ENCODE measurements at regions not wholly inside any gene's neighbourhood (a gene's known extent, or its start where the extent isn't known, plus 50 kb on each side); places are given as distances from the start of the nearest gene placed in this dataset.
A peak's percentile ranks its signal among the peaks of the same experiment; 100 is the strongest.

DNA sequence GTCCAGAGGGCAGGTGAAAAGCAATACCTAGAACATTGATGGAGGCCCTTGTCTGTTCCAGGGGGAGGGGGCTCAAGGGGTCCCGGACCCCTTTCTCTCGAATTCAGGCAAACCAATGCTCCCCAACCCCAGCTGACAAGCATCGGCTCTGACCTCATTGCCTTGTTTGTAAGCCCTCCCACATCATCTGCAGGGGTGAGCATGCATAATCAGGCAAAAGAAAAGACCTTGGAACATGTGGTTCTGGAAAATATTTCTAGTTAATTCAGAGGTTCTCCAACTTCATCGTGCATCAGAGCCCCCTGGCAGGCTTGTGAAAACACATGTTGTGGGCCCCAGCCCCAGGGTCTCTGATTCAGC, 231.3 kb downstream of the TOMM20 start:
- no peak for DNase-seq

DNA sequence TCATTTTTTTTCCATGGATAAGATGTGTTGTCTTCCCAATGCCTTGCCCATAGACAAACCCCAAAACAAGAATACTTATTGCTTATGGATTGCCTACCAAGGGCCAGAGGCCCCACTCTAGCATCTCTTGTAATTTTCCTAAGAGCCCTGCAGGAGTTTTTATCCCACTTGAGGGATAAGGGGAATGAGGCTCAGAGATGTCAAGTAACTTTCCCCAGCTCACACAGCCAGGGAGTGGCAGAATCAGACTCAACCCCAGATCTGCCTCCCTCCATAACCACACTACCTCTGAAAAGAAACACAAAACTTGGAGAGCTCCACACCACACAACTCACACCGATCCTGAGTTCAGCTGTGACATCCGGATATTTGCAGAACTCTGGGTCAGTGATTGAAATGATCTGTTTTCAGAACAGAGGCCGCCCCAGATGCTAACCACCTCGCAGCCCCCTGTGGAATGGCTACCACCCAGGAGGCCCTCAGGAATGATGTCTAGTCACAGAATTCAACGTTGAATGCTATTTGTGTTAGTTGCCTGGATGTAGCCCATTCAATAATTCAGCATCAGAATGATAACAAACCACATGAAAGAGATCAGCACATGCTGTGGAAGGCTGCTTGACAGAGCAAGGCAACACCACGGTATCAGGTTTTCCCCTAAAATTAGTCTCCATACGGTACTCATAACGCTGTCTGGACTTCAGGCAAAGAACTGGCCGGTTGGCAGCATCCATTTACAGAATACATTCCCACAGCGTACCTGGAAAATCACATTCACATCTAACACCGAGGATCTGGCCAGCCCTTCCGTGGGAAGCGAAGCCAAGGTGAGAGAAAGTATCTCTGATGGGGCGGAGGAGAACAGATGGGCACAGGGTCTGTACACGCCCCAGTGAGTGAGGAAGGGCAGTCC, 231.9 kb downstream of the TOMM20 start:
- DNase-seq, result no peak

DNA sequence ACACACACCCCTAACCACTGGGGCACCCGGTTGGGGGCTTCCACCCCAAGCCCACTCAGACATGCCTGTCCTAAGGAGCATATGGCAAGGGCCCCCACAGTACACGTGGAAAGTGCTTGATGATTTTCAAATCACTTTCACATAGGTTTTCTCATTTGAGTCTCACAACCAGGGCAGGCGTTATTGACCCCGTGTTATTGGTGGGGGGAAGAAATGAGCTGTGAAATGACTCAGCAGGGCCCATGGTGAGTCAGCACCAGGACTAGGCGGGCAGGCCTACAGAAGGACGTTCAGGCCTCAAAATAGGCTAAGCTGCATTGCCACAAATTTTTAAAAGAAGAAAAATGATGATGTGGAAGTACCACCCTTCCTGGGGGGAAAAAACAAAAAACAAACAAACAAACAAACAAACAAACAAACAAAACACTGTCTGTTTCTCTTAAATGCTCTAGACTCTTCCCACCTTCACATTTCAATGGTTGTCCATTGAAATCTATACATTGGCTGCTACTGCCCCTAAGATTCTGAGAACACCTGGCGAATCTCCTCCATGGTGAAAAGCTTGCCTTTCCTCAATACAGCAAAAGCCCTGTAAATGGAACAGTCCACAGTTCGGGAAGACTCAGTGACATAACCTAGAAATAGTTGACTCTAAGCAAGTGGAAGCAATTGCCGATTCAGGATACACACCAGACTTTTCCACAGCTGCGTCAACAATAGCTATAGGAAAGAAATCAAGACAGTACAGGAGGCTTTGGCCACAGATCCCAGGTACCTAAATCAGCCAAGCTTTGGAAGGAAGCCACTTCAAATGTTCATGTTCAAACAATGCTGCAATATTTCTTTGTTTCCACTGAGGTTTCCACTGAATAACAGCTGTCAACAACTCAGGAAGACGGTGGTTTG, 234.7 kb downstream of the TOMM20 start:
- DNase-seq, result peak; percentile 87

DNA sequence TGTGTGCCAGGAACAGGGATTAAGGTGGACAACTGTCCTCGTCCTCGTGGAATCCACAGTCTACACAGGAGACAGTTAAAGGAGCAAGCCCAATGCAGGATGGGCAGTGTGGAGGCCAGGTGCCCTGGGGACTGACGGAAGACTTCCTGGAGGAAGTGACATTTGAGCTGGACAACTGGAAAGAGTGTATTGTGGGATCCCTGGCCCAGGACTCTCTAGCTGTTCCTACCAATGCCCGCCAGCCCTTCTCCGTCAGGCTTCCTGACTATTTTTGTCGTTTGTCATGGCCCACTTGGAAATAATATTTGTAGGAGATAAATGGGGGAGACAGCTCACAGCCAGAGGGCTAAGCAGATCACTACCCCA, 235.3 kb downstream of the TOMM20 start:
- no peak for DNase-seq

DNA sequence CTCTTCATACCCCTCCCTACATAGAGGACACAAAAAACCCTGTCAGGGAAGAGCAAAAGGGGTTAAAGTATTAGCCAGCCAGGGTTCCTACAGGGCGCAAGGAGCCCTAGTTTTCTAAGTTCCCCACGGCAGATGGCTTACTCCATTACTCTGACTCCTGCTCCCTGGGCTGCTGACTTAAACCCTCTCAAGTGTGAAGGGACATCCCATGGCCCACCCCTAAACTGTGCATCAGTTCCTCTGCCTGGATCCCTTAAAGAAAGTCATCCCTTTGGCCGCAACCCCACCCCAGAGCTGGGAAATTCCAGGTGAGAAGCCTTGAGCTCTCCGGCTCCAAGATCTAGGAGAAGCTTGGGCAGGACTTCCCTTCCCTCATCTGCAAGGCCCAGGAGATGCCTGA, 236.0 kb downstream of the TOMM20 start:
- peak; percentile 7 for DNase-seq

DNA sequence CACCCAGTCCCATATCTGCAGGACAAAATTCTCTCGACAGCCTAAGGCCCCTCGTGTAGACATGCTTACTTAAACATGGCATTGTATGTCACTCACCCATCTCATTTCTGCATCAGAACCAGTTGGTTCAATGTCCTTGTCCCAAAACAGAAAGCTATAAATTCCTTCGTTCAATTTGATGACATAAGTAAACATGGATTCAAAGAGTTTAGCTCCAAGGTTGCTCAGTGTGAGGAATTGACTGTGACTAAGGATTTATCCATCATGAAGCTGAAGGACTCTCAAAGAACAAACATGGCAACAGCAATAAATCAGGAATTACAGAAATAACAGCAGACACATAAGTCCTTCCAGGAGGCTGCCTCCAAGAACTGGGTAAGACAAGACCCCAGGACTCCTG, 237.2 kb downstream of the TOMM20 start:
- DNase-seq, result peak; percentile 4

DNA sequence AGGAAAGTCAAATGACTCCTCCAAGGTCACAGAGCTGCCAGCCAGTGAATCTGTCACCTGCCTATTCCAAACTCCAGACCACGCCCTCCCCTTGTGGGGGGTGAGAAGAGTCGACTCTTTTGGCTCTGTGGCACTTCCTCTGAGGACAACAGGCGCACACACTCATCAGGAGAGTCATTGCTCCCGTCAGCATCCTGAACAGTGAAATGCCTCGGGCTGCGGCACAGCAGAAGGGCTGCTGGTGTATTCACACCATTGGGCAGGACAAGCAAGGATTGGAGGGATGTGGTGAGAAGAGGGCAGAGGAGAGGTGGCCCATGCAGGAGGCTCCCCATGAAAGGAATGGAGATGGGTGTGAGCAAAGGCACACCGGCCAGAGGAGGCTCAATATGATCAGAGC, 239.0 kb downstream of the TOMM20 start:
- no peak for DNase-seq

DNA sequence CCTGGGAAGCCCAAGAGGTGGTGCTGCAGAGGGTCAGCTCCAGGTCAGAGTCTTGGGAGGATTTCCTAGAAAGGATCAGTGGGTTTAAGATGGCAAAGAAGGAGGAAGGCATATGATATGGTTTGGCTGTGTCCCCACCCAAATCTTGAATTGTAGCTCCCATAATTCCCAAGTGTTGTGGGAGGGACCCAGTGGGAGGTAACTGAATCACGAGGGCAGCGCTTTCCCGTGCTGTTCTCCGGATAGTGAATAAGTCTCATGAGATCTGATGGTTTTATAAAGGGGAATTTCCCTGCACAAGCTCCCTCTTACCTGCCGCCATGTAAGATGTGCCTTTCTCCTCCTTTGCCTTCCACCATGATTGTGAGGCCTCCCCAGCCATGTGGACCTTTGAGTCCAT, 240.4 kb downstream of the TOMM20 start:
- peak; percentile 3 for DNase-seq

DNA sequence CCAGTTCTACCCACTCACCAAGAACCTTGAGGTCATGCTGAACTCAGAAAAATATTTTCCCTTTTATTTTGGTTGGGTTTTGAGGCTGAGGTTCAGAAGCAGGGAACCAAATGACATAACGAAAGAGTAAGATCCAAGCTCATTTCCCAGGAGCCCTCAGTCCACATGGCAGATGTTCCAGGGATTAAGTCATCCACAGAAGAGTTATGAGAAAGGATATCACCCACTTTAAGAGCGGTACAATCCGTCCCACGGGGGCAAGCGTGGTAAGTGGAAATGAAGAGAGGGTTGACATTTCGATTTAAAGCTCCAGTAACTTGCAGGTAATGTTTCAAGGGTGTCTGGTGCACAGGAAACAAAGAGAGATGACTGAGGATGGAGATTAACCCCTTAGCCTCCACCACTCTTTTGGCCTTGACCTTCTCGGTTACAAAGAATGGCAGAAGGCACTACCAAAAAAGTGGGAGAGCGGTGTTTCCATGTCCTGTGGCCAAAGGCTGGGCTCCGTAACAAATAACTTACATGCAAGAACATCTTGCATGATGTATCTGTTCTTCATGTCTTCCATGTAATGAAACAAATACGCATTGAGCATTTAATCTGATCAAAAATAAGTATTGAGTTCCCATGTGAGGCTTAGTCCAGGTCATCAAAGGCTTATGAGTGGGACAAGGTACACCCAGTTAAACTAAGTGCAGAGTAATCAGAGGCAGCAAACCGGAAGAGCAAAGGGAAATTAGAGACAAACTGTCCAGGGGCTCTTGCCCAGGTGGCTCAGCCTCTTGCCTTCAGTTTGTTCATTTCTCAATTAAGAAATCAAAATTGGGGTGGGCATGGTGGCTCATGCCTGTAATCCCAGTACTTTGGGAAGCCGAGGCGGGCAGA, 241.4 kb downstream of the TOMM20 start:
- DNase-seq, result peak; percentile 36

DNA sequence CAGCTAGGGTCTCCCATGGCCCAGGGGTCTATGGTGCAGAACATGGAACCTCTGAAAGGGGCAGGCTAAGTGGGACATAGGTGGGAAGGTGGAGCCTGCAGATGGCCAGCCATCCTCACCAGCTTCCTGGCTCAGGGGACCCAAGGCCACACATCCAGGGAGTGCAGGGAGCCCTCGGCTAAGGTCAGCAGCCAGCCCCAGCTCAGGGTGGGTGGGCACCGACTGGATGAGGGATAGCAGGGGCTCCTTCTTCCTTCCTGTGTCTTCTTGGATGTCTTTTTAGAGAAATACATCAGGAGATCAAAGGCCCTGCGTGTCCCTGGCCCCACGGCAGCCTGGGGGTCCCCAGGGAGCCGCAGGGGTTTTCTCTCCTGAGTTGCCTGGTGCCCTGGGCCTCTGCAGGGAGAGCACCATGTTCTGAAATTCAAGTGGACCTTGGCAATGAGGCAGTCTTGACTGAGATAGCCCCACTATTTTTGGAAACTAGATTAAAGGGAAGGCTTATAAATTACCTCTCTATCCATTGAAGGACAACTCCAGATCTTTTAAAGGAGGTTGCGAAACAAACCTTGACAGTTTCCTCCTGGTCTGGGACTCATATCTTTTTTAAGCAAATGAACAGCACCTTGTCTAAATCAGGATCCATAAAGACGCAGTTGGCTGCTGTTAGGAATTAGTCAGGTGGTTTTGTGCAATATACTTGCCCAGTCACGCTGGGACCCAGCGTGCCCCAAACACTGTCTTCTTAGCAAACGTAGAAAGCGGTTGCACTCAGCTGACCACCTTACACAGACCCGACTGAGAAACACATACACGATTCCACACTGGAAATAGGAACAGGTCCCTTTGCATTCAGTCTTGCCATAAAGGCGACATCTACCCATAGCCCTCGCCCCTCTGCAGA, 242.3 kb downstream of the TOMM20 start:
- peak; percentile 17 for DNase-seq

DNA sequence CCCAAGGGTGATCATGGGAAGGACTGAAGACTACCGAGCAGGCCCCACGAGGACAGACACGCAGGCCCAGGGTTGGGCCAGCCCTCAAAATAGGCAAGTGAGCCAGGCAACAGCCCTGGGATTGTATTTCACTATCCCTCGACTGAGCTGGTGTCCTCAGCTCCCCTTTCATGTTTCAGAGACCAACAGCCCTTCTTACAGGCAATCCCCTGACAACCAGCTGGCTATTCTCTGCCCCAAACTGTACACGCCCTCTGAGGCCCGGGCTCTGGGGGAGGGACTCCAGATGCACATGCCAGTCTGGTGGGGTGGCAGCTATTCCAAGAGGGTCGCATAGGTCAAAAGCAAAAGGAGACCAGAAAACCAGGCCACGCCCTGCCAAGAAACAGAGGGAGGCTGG, 243.0 kb downstream of the TOMM20 start:
- peak; percentile 64 for DNase-seq

DNA sequence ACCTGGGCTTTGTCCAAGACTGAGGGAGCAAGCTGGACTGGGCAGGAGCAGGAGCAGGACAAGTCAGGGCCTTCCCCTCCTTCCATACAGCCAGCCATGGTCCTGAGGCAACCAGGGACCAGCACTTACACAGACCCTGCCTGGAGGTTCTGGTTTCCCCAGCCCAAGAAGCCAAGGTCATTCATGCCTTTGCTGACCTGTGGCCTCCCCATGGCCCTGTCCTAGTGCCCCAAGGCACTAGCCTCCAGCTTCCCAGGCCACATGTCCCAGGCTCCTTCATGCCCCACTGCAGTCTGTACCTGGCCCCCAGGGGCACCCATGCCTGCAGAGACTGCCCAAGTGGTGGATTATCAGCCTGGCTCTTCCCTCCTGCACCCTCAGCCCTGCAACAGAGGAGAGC, 243.9 kb downstream of the TOMM20 start:
- DNase-seq, result peak; percentile 16

DNA sequence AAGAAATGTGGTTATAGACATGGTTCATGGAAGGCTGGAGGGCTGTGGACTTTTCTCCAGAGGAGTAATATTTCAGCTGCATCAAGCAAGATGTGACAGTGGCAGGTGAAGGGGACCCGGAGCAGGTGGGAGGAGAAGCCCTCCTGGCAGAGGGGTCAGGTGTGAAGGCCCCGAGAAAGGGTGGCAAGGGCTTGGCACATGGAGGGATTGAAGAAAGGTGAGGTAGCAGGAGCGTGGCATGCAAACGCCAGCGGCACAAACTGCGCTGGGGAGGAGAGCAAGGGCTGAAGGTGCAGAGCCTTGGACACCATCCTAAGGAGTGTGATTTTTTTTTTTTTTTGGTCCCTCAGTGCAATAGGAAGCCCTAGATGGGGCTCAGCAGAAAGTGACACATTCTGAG, 244.6 kb downstream of the TOMM20 start:
- DNase-seq, result peak; percentile 6

DNA sequence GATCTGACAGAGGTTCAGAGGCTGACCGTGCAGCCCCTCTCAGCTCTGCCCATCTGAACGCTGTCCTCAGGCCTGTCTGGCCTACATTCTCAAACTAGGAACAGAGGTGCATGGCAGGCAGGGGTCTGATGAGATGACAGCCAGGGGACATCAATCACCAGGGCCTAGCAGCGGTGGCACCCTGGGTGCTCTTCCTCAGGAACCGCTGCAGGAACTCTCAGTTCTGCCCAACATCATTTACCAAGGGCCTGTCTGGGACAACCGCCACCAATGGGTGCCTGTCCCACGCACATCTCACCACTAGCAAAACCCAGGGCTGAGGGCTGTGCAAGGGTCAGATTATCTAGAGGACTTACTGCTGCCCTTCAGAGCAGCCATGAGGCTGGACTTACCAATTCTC, 245.7 kb downstream of the TOMM20 start:
- DNase-seq, result peak; percentile 8

DNA sequence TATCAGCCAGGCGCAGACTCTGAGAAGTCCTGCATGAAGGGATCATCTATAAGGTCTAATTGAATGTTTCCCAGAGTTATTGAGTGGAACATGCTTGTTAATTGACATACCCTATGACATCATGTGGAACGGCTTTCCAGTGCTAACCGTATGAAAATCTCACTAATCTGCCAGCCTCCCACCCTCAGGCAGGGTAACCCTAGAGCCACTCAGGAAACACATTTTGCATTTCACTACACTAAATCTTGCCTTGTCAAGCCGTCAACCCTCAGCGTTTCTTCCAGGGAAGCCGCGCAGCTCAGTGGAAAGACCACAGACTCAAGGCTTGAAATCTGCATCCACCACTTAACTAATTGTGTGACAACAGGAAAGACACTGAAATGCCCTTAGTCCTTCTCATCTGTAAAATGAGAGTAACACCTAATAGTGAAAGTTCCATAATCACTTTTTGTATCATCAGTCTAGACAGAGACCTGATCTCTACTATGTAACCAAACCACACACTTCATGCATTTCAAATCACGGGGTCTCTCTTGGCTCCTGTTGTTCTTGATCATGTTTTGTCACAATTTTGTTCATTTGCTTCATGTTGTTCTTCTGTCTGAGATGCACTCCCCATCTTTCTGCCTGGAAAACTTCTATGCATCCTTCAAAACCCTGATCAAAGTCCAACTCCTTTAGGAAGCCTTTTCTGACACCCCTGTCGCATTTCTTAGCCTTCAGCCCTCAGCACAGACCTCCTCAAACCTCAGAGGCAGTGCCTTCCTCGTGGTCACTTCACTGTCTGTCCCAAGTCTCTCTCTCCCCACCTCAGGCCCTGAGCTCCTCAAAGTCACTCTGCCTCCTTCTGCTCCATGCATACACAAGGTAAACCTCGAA, 246.5 kb downstream of the TOMM20 start:
- DNase-seq, result peak; percentile 7

DNA sequence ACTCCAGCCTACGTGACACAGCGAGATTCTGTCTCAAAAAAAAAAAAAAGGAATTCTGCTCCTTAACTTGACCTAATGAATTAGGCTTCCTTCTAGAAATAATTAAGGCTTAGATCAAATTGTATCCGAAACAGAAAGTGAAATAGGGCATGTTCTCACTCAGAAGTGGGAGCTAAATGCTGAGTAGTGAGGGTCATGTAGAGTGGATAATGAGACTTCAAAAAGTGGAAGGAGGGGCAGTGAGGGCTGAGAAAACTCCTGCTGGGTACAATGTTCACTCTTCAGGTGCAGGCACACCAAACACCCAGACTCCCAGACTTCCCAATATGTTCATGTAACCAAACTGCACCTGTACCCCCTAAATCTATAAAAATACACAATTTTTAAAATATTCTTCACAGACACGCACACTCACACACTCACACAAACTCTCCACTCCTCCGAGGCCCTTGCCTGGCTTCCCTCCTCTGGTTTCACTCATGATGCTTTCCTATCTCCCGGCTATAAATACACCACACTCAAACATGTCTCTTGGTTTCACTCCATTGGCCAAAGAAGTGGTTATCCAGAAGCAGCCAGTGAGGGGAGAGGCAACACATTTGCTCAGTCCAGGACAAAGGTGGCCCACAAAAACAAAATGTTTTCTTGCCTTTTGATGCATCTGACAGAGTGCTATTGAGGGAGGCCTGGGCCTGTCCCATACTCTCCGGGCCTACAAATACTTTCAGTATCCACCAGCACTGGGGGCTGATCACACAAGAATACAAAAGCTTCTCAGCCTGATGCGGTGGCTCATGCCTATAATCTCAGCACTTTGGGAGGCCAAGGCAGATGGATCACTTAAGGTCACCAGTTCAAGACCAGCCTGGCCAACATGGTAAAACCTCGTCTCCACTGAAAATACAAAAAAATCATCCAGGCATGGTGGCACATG, 249.2 kb downstream of the TOMM20 start:
- no peak for DNase-seq

DNA sequence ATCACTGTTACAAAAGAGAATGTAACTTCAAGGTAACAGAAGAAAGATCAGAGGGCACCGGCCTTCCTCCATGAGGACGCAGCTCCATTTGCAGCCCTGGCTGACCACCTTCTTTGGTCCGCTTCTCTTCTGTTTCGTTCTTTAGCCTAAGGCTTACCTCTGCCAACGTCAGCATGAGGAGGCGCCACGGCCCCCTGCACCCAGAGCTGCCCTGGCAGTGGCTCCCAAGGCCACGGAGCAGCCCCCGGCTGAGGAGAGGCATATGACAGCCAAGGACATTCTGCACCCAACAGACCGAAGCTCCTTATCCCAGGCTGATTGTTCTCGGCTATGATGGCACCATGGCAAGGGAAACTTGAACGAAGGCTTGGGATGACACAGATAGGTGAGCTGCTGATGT, 250.3 kb downstream of the TOMM20 start:
- DNase-seq, result peak; percentile 3

DNA sequence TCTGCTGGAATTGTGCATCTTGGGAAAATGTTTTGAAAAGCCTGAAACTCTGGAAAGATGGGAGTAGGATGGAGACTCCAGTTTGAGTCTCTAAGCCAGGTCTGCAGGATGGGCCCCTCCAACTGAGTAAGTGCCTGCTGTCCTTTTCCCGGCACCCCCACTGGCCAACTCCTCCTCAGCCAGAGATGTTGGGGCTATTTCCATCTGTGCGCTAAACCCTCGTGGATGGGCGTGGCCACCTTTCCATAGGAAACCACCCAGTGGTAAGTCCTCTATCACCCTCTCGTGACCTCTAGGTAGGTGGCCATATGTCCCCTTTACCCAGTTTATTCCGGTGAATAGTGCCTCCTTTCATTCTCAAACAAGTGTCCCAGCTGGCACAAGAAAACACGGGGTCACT, 250.9 kb downstream of the TOMM20 start:
- DNase-seq, result no peak
